NCI-H524 (cell line): ENCODE measurements at regions not wholly inside any gene's neighbourhood (a gene's known extent, or its start where the extent isn't known, plus 50 kb on each side); places are given as distances from the start of the nearest gene placed in this dataset.
"Not testable (repeated sequence)": the region's sequence is repeated elsewhere in the genome, so short reads cannot be mapped to it uniquely, and the experiment has no call there.

Experiments
- DNase-seq, 2 experiments: peaks; one replicate each; lab custom pipeline; 2025; lab: John Stamatoyannopoulos, UW

GRCh38 chr6:140669321-140669720 lies 1294.9 kb upstream of the CITED2 start:
- DNase-seq, result no peak

- DNase-seq, result no peak
These were observed 1289.3 kb upstream of the CITED2 start for GRCh38 chr6:140663772-140664171.

- no peak for DNase-seq
These were observed 1288.6 kb upstream of the CITED2 start for GRCh38 chr6:140663094-140663493.

GRCh38 chr6:140661691-140662090 lies 1287.2 kb upstream of the CITED2 start:
- DNase-seq, result no peak

GRCh38 chr6:140660295-140660694 lies 1285.8 kb upstream of the CITED2 start:
- DNase-seq, result no peak

- no peak for DNase-seq
These were observed 1279.5 kb upstream of the CITED2 start for GRCh38 chr6:140653972-140654371.

- DNase-seq, result no peak
These were observed 1279.1 kb upstream of the CITED2 start for GRCh38 chr6:140653506-140653905.

GRCh38 chr6:140649502-140649901 lies 1275.1 kb upstream of the CITED2 start:
- DNase-seq, result not testable (repeated sequence)

- DNase-seq, result not testable (repeated sequence)
These were observed 1272.9 kb upstream of the CITED2 start for GRCh38 chr6:140647322-140647721.

GRCh38 chr6:140644017-140644416 lies 1269.6 kb upstream of the CITED2 start:
- no peak for DNase-seq

- no peak for DNase-seq
These were observed 1267.0 kb upstream of the CITED2 start for GRCh38 chr6:140641412-140641811.

- peak; percentile 8 to 52 for DNase-seq
These were observed 1262.5 kb upstream of the CITED2 start for GRCh38 chr6:140636908-140637402.

- DNase-seq, result peak; percentile 61 to 79
These were observed 1261.9 kb upstream of the CITED2 start for GRCh38 chr6:140636271-140636907.

GRCh38 chr6:140627002-140627401 lies 1252.6 kb upstream of the CITED2 start:
- DNase-seq, result no peak

- no peak for DNase-seq
These were observed 1249.0 kb upstream of the CITED2 start for GRCh38 chr6:140623498-140623897.

GRCh38 chr6:140620496-140620895 lies 1246.0 kb upstream of the CITED2 start:
- DNase-seq, result no peak

GRCh38 chr6:140609956-140610355 lies 1235.5 kb upstream of the CITED2 start:
- DNase-seq, result no peak

GRCh38 chr6:140609321-140609720 lies 1234.9 kb upstream of the CITED2 start:
- DNase-seq, result no peak

GRCh38 chr6:140604786-140605185 lies 1230.3 kb upstream of the CITED2 start:
- DNase-seq, result no peak

GRCh38 chr6:140602431-140603248 lies 1228.2 kb upstream of the CITED2 start:
- no peak for DNase-seq

- DNase-seq, result no peak
These were observed 1226.8 kb upstream of the CITED2 start for GRCh38 chr6:140601021-140601808.

- no peak for DNase-seq
These were observed 1225.5 kb upstream of the CITED2 start for GRCh38 chr6:140599916-140600315.
